ENCODE measurements at regions not wholly inside any gene's neighbourhood (a gene's known extent, or its start where the extent isn't known, plus 50 kb on each side); places are given as distances from the start of the nearest gene placed in this dataset.
A peak's percentile ranks its signal among the peaks of the same experiment; 100 is the strongest.

DNA sequence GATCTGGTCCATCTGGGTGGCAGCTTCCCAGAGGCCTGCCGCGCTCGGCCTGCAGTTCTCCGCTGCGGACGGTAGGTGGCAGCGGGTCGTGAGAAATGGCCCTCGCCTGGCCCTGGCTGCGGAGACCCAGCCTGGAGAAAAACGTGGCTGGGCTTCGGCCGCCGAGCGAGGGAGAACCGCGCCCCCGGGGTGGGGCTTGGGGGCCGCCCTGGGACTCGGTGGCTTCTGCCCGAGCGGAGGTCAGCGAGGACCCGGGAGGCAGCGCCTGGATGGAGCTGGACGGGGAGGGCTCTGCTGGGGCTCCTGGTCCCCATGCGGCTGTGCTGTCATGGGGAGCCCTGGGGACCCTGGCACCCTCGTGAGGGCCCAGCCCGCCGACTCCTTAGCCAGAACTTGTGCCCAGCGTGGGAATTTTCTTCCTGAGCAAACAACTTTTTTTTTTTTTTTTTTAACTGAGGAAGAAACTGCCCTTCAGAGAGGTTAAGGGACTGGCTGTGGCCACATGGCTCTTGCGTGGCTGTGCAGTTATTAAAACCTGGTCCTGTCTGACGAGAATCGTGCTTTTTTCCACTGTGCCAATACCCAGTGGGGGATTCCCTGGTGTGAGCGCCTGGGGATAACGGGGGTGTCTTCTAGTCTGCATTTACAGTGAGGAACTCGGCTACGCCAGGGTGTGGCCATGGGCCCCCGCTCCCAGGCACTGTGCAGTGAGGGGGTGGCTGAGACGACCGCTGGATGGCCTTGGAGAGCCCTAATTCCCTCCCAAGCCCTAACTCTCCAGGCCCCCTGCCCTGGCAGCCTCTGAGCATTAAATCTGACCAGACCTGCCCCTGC is 535.6 kb downstream of the INSC start (continued):
- TF ChIP-seq ZFX (CRISPR knock-in tag; IDR thresholded peaks at IDR 0.05; ENCODE audit: low read depth), result peak; percentile 71; the same call in 1 of the 2 replicates
- no peak for TF ChIP-seq AKAP8 (CRISPR knock-in tag; IDR thresholded peaks at IDR 0.05)
- TF ChIP-seq, protein P1, sequence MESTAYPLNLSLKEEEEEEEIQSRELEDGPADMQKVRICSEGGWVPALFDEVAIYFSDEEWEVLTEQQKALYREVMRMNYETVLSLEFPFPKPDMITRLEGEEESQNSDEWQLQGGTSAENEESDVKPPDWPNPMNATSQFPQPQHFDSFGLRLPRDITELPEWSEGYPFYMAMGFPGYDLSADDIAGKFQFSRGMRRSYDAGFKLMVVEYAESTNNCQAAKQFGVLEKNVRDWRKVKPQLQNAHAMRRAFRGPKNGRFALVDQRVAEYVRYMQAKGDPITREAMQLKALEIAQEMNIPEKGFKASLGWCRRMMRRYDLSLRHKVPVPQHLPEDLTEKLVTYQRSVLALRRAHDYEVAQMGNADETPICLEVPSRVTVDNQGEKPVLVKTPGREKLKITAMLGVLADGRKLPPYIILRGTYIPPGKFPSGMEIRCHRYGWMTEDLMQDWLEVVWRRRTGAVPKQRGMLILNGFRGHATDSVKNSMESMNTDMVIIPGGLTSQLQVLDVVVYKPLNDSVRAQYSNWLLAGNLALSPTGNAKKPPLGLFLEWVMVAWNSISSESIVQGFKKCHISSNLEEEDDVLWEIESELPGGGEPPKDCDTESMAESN (CRISPR knock-in tag; conservative IDR thresholded peaks at IDR 0.05), result peak; percentile 95
- peak; percentile 77 for TF ChIP-seq RXRB (CRISPR knock-in tag; IDR thresholded peaks at IDR 0.05; ENCODE audit: borderline replicate concordance)
- no peak for TF ChIP-seq ZNF737 (CRISPR knock-in tag; IDR thresholded peaks at IDR 0.05; ENCODE audit: borderline replicate concordance)
- TF ChIP-seq ZNF567 (CRISPR knock-in tag; IDR thresholded peaks at IDR 0.05; ENCODE audit: borderline replicate concordance), result peak; percentile 69; the same call in 1 of the 2 replicates
- TF ChIP-seq ZBTB10 (CRISPR knock-in tag; IDR thresholded peaks at IDR 0.05; ENCODE audit: borderline replicate concordance), result no peak
- TF ChIP-seq CREB1 (IDR thresholded peaks at IDR 0.05), result no peak
- no peak for TF ChIP-seq CREB1 (CRISPR knock-in tag; IDR thresholded peaks at IDR 0.05)
- TF ChIP-seq ZNF747 (CRISPR knock-in tag; IDR thresholded peaks at IDR 0.05; ENCODE audit: borderline replicate concordance), result peak; percentile 65; the same call in 1 of the 2 replicates
- TF ChIP-seq ZNF777 (CRISPR knock-in tag; IDR thresholded peaks at IDR 0.05), result peak; percentile 76
- peak; percentile 61 for TF ChIP-seq SOX5 (CRISPR knock-in tag; IDR thresholded peaks at IDR 0.05; ENCODE audit: borderline replicate concordance)
- peak; percentile 91; the same call in 1 of the 2 replicates for TF ChIP-seq ZNF788 (CRISPR knock-in tag; IDR thresholded peaks at IDR 0.05; ENCODE audit: borderline replicate concordance)
- TF ChIP-seq FOXJ3 (CRISPR knock-in tag; IDR thresholded peaks at IDR 0.05; ENCODE audit: borderline replicate concordance), result peak; percentile 45; the same call in 1 of the 2 replicates
- no peak for TF ChIP-seq LBX2 (CRISPR knock-in tag; IDR thresholded peaks at IDR 0.05; ENCODE audit: borderline replicate concordance)
- peak; percentile 86 for TF ChIP-seq KAT7 (CRISPR knock-in tag; IDR thresholded peaks at IDR 0.05; ENCODE audit: borderline replicate concordance)
- no peak for TF ChIP-seq NFE2 (CRISPR knock-in tag; IDR thresholded peaks at IDR 0.05)
